ENCODE measurements at regions not wholly inside any gene's neighbourhood (a gene's known extent, or its start where the extent isn't known, plus 50 kb on each side); places are given as distances from the start of the nearest gene placed in this dataset.

- Histone ChIP-seq H3K4me3 (ENCODE audit: low read depth, low read length) (no peak overlapping the region), H3K27me3 (ENCODE audit: control insufficient read depth, insufficient read depth, low read length) (no peaks in the 10 kb centered on the region), H3K36me3 (ENCODE audit: control insufficient read depth, insufficient read depth, low read length) (no peaks in the 10 kb centered on the region)
- POLR2A ChIA-PET = no interaction called here
- CTCF ChIA-PET = no interaction called here
- no peak for DNase-seq (ENCODE audit: low read depth)
- TF ChIP-seq, protein P1, sequence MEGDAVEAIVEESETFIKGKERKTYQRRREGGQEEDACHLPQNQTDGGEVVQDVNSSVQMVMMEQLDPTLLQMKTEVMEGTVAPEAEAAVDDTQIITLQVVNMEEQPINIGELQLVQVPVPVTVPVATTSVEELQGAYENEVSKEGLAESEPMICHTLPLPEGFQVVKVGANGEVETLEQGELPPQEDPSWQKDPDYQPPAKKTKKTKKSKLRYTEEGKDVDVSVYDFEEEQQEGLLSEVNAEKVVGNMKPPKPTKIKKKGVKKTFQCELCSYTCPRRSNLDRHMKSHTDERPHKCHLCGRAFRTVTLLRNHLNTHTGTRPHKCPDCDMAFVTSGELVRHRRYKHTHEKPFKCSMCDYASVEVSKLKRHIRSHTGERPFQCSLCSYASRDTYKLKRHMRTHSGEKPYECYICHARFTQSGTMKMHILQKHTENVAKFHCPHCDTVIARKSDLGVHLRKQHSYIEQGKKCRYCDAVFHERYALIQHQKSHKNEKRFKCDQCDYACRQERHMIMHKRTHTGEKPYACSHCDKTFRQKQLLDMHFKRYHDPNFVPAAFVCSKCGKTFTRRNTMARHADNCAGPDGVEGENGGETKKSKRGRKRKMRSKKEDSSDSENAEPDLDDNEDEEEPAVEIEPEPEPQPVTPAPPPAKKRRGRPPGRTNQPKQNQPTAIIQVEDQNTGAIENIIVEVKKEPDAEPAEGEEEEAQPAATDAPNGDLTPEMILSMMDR (IDR thresholded peaks at IDR 0.05; ENCODE audit: insufficient read depth, low read depth, low read length) = no peak
These were observed 519.1 kb downstream of the CDH9 start for GRCh38 chr5:26519245-26519644.

- ChIA-PET CTCF (no interaction called here), POLR2A (no interaction called here)
- Histone ChIP-seq H3K4me3 (ENCODE audit: low read depth, low read length) (no peak overlapping the region), H3K27me3 (ENCODE audit: control insufficient read depth, insufficient read depth, low read length) (no peaks in the 10 kb centered on the region), H3K36me3 (ENCODE audit: control insufficient read depth, insufficient read depth, low read length) (no peaks in the 10 kb centered on the region)
- TF ChIP-seq, protein P1 (IDR thresholded peaks at IDR 0.05; ENCODE audit: insufficient read depth, low read depth, low read length) = no peak
- DNase-seq (ENCODE audit: low read depth) = no peak
These were observed 520.3 kb downstream of the CDH9 start for GRCh38 chr5:26518065-26518464.

DNA sequence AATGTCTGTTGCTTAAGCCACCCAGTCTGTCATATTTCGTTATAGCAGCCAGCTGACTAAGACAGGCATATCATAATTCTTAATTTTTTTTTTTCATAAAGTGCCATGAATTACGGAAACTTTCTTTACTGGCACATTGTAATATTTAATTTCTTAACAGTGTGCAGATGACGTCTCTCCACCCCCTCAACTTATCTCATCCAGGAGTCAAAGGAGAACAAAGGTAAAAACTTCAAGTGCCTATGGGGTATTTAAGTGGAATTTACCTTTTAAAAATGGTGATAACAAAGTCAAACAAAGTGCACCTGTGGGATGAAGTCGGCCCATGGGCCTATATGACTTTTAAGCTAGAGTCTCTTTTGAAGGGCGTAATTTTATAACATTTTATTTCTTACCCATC lies 539.4 kb downstream of the CDH9 start:
- no peaks in the 10 kb centered on the region for H3K27me3 ChIP-seq (ENCODE audit: control insufficient read depth, insufficient read depth, low read length)
- CTCF ChIA-PET = no interaction called here
- DNase-seq (ENCODE audit: low read depth) = no peak
- H3K36me3 ChIP-seq (ENCODE audit: control insufficient read depth, insufficient read depth, low read length) = no peaks in the 10 kb centered on the region
- TF ChIP-seq, protein P1 (IDR thresholded peaks at IDR 0.05; ENCODE audit: insufficient read depth, low read depth, low read length) = no peak
- POLR2A ChIA-PET = no interaction called here
- H3K4me3 ChIP-seq (ENCODE audit: low read depth, low read length) = no peak overlapping the region

DNA sequence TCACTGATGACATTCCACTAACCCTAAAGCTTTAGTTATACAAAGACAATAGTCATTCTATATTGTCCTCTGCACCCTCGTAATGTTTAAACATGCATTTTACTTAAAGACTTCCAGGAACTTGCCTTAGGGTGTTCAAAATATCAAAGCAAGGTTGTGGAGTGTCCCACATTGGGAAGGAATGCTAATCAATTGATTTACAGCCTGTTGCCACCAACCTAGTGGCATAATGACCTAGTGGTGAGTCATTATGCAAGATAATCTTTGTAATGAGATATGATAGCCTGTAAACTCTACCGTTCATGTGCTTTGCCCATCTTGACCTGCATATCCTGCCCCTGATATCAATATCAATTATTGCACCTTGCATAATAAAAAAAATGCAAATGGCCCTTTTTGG lies 542.9 kb downstream of the CDH9 start:
- Histone ChIP-seq H3K27me3 (ENCODE audit: control insufficient read depth, insufficient read depth, low read length) (no peaks in the 10 kb centered on the region), H3K4me3 (ENCODE audit: low read depth, low read length) (no peak overlapping the region), H3K36me3 (ENCODE audit: control insufficient read depth, insufficient read depth, low read length) (no peaks in the 10 kb centered on the region)
- TF ChIP-seq, protein P1 (IDR thresholded peaks at IDR 0.05; ENCODE audit: insufficient read depth, low read depth, low read length) = no peak
- POLR2A ChIA-PET = no interaction called here
- DNase-seq (ENCODE audit: low read depth) = no peak
- CTCF ChIA-PET = no interaction called here

GRCh38 chr5:26492906-26493459 lies 545.4 kb downstream of the CDH9 start:
- TF ChIP-seq, protein P1 (IDR thresholded peaks at IDR 0.05; ENCODE audit: insufficient read depth, low read depth, low read length) = no peak
- no peak overlapping the region for H3K4me3 ChIP-seq (ENCODE audit: low read depth, low read length)
- H3K36me3 ChIP-seq (ENCODE audit: control insufficient read depth, insufficient read depth, low read length) = no peaks in the 10 kb centered on the region
- POLR2A ChIA-PET = no interaction called here
- no peak for DNase-seq (ENCODE audit: low read depth)
- CTCF ChIA-PET = no interaction called here
- H3K27me3 ChIP-seq (ENCODE audit: control insufficient read depth, insufficient read depth, low read length) = no peaks in the 10 kb centered on the region
